Osteocyte (in vitro differentiated cells): ENCODE measurements at regions not wholly inside any gene's neighbourhood (a gene's known extent, or its start where the extent isn't known, plus 50 kb on each side); places are given as distances from the start of the nearest gene placed in this dataset.

Source experiments
- DNase-seq: peaks from one replicate; pipeline ENCODE4 v3.0.0; 2021; ENCODE audit warnings: mixed read lengths; ENCODE audit not compliant: unreplicated experiment; ENCODE audit errors: extremely low spot score
- H3K27ac Mint-ChIP-seq: one replicate; pipeline ENCODE4 v1.8.0; 2021; ENCODE audit warnings: mild to moderate bottlenecking, mixed read lengths; ENCODE audit not compliant: unreplicated experiment
- H3K27me3 Mint-ChIP-seq: one replicate; pipeline ENCODE4 v1.8.0; 2021; ENCODE audit warnings: mixed read lengths; ENCODE audit not compliant: unreplicated experiment
- H3K36me3 Mint-ChIP-seq: one replicate; pipeline ENCODE4 v1.8.0; 2021; ENCODE audit warnings: mixed read lengths; ENCODE audit not compliant: unreplicated experiment
- H3K4me1 Mint-ChIP-seq: one replicate; pipeline ENCODE4 v1.8.0; 2021; ENCODE audit warnings: mixed read lengths; ENCODE audit not compliant: unreplicated experiment
- H3K4me3 Mint-ChIP-seq: one replicate; pipeline ENCODE4 v1.8.0; 2021; ENCODE audit warnings: mild to moderate bottlenecking, moderate library complexity, mixed read lengths; ENCODE audit not compliant: unreplicated experiment
- H3K9me3 Mint-ChIP-seq: one replicate; pipeline ENCODE4 v1.8.0; 2021; ENCODE audit warnings: mixed read lengths; ENCODE audit not compliant: unreplicated experiment
- CTCF ChIP-seq: fragments of 200-600 bp; sonication (generic); IDR thresholded peaks from 2 replicates; pipeline ENCODE4 v1.5.0; 2021; ENCODE audit warnings: antibody characterized with exemption, mild to moderate bottlenecking, moderate library complexity

GRCh38 chr2:11944311-11944710, 197.9 kb downstream of the LPIN1 start:
- no peak for DNase-seq
- Mint-ChIP-seq H3K36me3 (no peaks in the 10 kb centered on the region), H3K4me3 (no peak overlapping the region), H3K4me1 (peaks cover 7% of the 10 kb centered on the region), H3K27ac (no peak overlapping the region), H3K9me3 (no peaks in the 10 kb centered on the region), H3K27me3 (no peaks in the 10 kb centered on the region)
- no peak for TF ChIP-seq CTCF

- TF ChIP-seq CTCF = no peak
- H3K9me3 Mint-ChIP-seq = no peaks in the 10 kb centered on the region
These were observed 199.0 kb downstream of the LPIN1 start for GRCh38 chr2:11945139-11946126.

GRCh38 chr2:11947956-11948355, 201.5 kb downstream of the LPIN1 start:
- H3K36me3 Mint-ChIP-seq = no peaks in the 10 kb centered on the region
- no peak overlapping the region for H3K27ac Mint-ChIP-seq
- DNase-seq = no peak
- H3K9me3 Mint-ChIP-seq = no peaks in the 10 kb centered on the region
- TF ChIP-seq CTCF = no peak
- no peak overlapping the region for H3K4me3 Mint-ChIP-seq
- peaks cover 18% of the 10 kb centered on the region for H3K4me1 Mint-ChIP-seq
- no peaks in the 10 kb centered on the region for H3K27me3 Mint-ChIP-seq

More at GRCh38 chr2:11945139-11946126, 199.0 kb downstream of the LPIN1 start:
- Mint-ChIP-seq H3K36me3 (no peaks in the 10 kb centered on the region), H3K4me3 (no peak overlapping the region), H3K27me3 (no peaks in the 10 kb centered on the region), H3K4me1 (peaks cover 18% of the 10 kb centered on the region), H3K27ac (no peak overlapping the region)
- DNase-seq = no peak

- DNase-seq = no peak
- peaks cover 3% of the 10 kb centered on the region for H3K27me3 Mint-ChIP-seq
These were observed 203.5 kb downstream of the LPIN1 start for GRCh38 chr2:11949732-11950523.

More at GRCh38 chr2:11949732-11950523, 203.5 kb downstream of the LPIN1 start:
- no peak overlapping the region for H3K27ac Mint-ChIP-seq
- no peak for TF ChIP-seq CTCF
- peaks cover 18% of the 10 kb centered on the region for H3K4me1 Mint-ChIP-seq
- no peaks in the 10 kb centered on the region for H3K36me3 Mint-ChIP-seq
- H3K9me3 Mint-ChIP-seq = no peaks in the 10 kb centered on the region
- no peak overlapping the region for H3K4me3 Mint-ChIP-seq
